ENCODE measurements at regions not wholly inside any gene's neighbourhood (a gene's known extent, or its start where the extent isn't known, plus 50 kb on each side); places are given as distances from the start of the nearest gene placed in this dataset.

DNA sequence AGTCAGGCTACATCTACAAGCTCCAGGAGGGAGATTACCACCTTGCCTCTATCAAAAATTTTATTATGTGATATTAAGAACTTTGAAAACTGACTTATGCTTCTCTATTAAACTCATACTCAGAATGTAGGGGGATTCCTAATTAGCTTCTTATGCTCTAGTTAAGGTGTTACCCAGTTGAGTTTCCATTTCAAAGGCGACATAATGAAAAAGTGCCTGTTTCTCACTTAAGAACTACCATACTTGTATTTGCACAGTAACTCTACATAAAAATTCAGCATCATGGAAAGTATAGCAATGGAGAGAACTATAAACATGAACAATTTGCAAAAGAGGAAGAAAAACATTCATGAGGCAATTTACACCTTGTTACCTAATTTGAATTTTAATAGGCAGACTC is 739.1 kb downstream of the ZPLD1 start:
- TF ChIP-seq, protein P1, sequence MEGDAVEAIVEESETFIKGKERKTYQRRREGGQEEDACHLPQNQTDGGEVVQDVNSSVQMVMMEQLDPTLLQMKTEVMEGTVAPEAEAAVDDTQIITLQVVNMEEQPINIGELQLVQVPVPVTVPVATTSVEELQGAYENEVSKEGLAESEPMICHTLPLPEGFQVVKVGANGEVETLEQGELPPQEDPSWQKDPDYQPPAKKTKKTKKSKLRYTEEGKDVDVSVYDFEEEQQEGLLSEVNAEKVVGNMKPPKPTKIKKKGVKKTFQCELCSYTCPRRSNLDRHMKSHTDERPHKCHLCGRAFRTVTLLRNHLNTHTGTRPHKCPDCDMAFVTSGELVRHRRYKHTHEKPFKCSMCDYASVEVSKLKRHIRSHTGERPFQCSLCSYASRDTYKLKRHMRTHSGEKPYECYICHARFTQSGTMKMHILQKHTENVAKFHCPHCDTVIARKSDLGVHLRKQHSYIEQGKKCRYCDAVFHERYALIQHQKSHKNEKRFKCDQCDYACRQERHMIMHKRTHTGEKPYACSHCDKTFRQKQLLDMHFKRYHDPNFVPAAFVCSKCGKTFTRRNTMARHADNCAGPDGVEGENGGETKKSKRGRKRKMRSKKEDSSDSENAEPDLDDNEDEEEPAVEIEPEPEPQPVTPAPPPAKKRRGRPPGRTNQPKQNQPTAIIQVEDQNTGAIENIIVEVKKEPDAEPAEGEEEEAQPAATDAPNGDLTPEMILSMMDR (IDR thresholded peaks at IDR 0.05; ENCODE audit: low read length) = no peak
- no peak for TF ChIP-seq EZH2 (optimal IDR thresholded peaks at IDR 0.05; ENCODE audit: low read depth, low read length)
- no peak for TF ChIP-seq EZH2phosphoT487 (IDR thresholded peaks at IDR 0.05; ENCODE audit: low read length)

Data from MM.1S (cell line).